Spleen (tissue), 11 donors: ENCODE measurements at regions not wholly inside any gene's neighbourhood (a gene's known extent, or its start where the extent isn't known, plus 50 kb on each side); places are given as distances from the start of the nearest gene placed in this dataset.

Experiments
- DNase-seq: peaks from one replicate; pipeline ENCODE4 v3.0.0-alpha.2; 2020
- H3K27ac ChIP-seq, 8 donors: fragments of 200-600 bp; sonication (generic) in 7 of 8; 1 replicate in 4 of 8; 2 replicates in 4 of 8; pipeline versions ENCODE4 v1.5.0 to v1.8.0; 2016 to 2021; ENCODE audit warnings: inconsistent platforms in 4 of 8, mild to moderate bottlenecking in 4 of 8, moderate library complexity in 1 of 8
- H3K27me3 ChIP-seq, 7 donors: fragments of 200-600 bp; sonication (generic) in 6 of 7; replicated peaks in 1 of 7; 1 replicate in 4 of 7; 2 replicates in 3 of 7; pipeline versions ENCODE4 v1.5.0 to v1.8.0; 2016 to 2021; ENCODE audit warnings: inconsistent platforms in 3 of 7, mild to moderate bottlenecking in 1 of 7
- H3K36me3 ChIP-seq, 6 donors: fragments of 200-600 bp; sonication (generic) in 5 of 6; 1 replicate in 4 of 6; 2 replicates in 2 of 6; pipeline versions ENCODE4 v1.5.0 to v1.8.0; 2016 to 2021; ENCODE audit warnings: inconsistent platforms in 2 of 6
- H3K4me1 ChIP-seq, 6 donors: fragments of 200-600 bp; sonication (generic) in 5 of 6; 1 replicate in 3 of 6; 2 replicates in 3 of 6; pipeline versions ENCODE4 v1.5.0 to v1.8.0; 2016 to 2021; ENCODE audit warnings: inconsistent platforms in 3 of 6
- H3K4me3 ChIP-seq, 8 donors: fragments of 200-600 bp; sonication (generic) in 7 of 8; 1 replicate in 4 of 8; 2 replicates in 4 of 8; pipeline versions ENCODE4 v1.5.0 to v1.8.0; 2016 to 2021; ENCODE audit warnings: inconsistent platforms in 4 of 8, mild to moderate bottlenecking in 4 of 8, moderate library complexity in 2 of 8
- H3K9me3 ChIP-seq, 8 donors: fragments of 200-600 bp; sonication (generic) in 7 of 8; 1 replicate in 4 of 8; 2 replicates in 4 of 8; pipeline versions ENCODE4 v1.5.0 to v1.8.0; 2016 to 2021; ENCODE audit warnings: inconsistent platforms in 4 of 8
- POLR2A ChIP-seq, 3 donors: fragments of 450-650 bp; IDR thresholded peaks; one replicate each; pipeline ENCODE4 v1.5.1; 2017; ENCODE audit warnings: antibody characterized with exemption in 3 of 3, mild to moderate bottlenecking in 1 of 3
- POLR2AphosphoS5 ChIP-seq, 3 donors: sonication (generic); formaldehyde crosslinking; IDR thresholded peaks; one replicate each; pipeline ENCODE4 v1.5.1; 2017; ENCODE audit warnings: antibody characterized with exemption in 3 of 3
- WGBS, 5 donors: extraction: QIAGEN DNeasy Blood & Tissue Kit in 3 of 5; methylation state at CpG; one replicate each; pipeline versions ENCODE4 v1.1.5 to v1.1.7; 2013 to 2018; 5-methylcytosine and 5-hydroxymethylcytosine counted together
- intact Hi-C: fragments of 100-400 bp; cut with DNase I; formaldehyde crosslinking; loops from one replicate; pipeline ENCODE4 v1.15.0; 2023; ENCODE audit warnings: low total_unique reads
- TF ChIP-seq, protein P1 (sequence below), 11 experiments: fragments of 200-600 bp in 7 of 11; fragments of 450-650 bp in 4 of 11; sonication (generic) in 4 of 11; IDR thresholded peaks in 8 of 11; conservative IDR thresholded peaks in 3 of 11; 1 replicate in 7 of 11; 2 replicates in 4 of 11; pipeline versions ENCODE4 v1.4.0 to v1.8.0; 2016 to 2021; ENCODE audit warnings: antibody characterized with exemption in 11 of 11, inconsistent platforms in 4 of 11, mild to moderate bottlenecking in 1 of 11
- donor health status: healthy with polysubstance abuse.
- donor health status: DM: no; HTN: no; CAD: no; lungs with moderate emphysema.
- donor health status: DM: no; HTN: no; CAD: no.
- donor health status: Bipolar disorder and iron deficiency.
- donor health status: healthy.
- donor health status: DM: no; HTN: no; CAD: no.
- donor health status: DM: yes; HTN: yes; CAD: no.

DNA sequence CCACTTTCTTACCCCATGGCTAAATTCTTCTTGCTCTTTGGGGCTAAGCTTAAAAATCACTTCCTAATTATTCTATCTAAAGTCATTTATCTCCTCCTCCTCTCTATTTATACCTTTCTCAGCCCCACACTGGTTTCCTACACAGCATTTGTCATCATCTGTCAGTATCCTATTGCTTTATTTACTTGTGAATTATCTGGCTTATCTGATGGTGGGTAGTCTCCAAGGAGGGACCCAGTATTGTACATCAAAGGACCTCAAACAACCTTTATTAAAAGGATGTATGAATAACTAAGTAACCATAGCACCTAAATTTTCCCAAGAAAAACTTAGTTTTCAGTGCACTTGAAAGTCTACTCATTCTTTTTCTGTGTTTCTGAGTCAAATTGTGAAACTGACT lies 332.7 kb upstream of the SNX7 start:
- H3K27me3 ChIP-seq: no peaks in the 10 kb centered on the region
- DNase-seq: no peak
- H3K4me1 ChIP-seq: peaks cover 0 to 13% (median 9%) of the 10 kb centered on the region in 6 donors
- no peak overlapping the region for H3K4me3 ChIP-seq
- H3K36me3 ChIP-seq: no peaks in the 10 kb centered on the region
- intact Hi-C loops: no loop called here
- H3K9me3 ChIP-seq: no peaks in the 10 kb centered on the region
- TF ChIP-seq POLR2AphosphoS5 (IDR thresholded peaks at IDR 0.05) (no peak), POLR2A (IDR thresholded peaks at IDR 0.05) (no peak)
- TF ChIP-seq, protein P1, sequence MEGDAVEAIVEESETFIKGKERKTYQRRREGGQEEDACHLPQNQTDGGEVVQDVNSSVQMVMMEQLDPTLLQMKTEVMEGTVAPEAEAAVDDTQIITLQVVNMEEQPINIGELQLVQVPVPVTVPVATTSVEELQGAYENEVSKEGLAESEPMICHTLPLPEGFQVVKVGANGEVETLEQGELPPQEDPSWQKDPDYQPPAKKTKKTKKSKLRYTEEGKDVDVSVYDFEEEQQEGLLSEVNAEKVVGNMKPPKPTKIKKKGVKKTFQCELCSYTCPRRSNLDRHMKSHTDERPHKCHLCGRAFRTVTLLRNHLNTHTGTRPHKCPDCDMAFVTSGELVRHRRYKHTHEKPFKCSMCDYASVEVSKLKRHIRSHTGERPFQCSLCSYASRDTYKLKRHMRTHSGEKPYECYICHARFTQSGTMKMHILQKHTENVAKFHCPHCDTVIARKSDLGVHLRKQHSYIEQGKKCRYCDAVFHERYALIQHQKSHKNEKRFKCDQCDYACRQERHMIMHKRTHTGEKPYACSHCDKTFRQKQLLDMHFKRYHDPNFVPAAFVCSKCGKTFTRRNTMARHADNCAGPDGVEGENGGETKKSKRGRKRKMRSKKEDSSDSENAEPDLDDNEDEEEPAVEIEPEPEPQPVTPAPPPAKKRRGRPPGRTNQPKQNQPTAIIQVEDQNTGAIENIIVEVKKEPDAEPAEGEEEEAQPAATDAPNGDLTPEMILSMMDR (IDR thresholded peaks at IDR 0.05 in 8 of 11, conservative IDR thresholded peaks at IDR 0.05 in 3 of 11): no peak
- no peak overlapping the region for H3K27ac ChIP-seq

DNA sequence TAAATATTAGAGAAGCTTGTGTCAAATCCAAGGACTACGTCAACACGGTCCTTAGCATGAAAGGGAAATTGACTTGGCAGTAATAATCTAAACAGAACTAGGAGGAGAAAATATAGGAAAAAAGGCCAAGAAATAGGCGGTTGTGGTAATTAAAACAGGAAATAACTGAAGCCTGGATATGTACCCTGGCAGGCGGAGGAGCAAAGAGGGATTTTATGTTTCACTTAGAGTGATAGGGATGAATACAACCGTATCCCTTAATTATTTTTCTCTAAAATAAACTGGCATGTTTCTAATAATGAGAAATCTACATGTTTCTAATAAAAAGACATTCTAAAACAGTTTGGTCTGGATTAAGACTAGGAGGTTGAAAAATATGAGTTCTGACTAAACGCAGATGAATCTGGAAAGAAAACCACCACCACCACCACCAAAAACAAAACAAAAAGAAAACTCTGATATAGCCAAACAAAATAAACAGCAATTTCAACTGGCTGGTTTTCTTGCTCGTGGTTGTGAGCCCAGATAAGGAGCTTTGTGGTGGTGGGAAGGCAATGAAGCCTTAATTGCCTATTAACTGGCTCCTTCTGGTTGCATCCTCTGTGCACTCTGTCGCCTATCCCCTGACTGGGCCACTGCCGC lies 334.2 kb upstream of the SNX7 start:
- Histone ChIP-seq H3K27ac (no peak overlapping the region), H3K9me3 (no peaks in the 10 kb centered on the region), H3K4me3 (no peak overlapping the region), H3K27me3 (no peaks in the 10 kb centered on the region), H3K4me1 (peaks cover 0 to 28% (median 17%) of the 10 kb centered on the region in 6 donors), H3K36me3 (no peaks in the 10 kb centered on the region)
- intact Hi-C loops: no loop called here
- 60 to 73% (median 61%) methylated on average over 9 of the region's 9 CpGs for WGBS, 5 donors
- no peak for DNase-seq
- no peak for TF ChIP-seq POLR2A (IDR thresholded peaks at IDR 0.05)
- TF ChIP-seq, protein P1 (IDR thresholded peaks at IDR 0.05 in 8 of 11, conservative IDR thresholded peaks at IDR 0.05 in 3 of 11): no peak
- TF ChIP-seq POLR2AphosphoS5 (IDR thresholded peaks at IDR 0.05): no peak

DNA sequence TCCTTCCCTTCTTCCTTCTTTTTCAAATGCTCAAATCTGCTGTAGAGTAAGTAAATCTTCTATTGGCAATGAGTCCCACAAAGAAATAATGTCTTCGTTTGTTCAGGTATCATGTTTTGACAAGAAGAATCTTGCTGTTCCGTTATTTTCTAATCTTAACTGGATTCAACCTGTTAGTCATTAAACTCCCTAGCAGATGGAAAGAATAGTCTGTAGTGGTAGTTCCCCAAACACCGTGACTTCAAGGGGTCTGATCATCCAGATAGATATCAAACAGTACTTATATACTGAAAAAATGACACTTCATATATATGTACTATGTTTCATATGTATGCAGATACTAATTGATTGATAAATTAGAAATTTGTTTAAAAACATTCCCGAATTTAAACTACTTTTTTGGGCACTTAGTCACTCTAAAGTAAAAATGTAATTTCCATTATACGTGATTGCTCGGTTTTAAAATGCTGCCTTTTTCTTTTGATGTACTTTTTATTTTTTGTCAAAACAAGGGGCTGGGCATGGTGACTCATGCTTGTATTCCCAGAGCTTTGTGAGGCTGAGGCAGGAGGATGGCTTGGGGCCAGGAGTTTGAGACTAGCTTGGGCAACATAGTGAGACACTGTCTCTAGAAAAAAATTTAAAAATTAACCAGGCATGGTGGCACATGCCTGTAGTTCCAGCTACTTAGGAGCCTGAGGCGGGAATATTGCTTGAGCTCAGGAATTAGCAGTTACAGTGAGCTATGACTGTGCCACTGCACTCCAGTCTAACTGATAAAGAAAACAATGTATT lies 335.7 kb upstream of the SNX7 start:
- H3K36me3 ChIP-seq: no peaks in the 10 kb centered on the region
- no peaks in the 10 kb centered on the region for H3K27me3 ChIP-seq
- no peaks in the 10 kb centered on the region for H3K9me3 ChIP-seq
- H3K27ac ChIP-seq: no peak overlapping the region
- TF ChIP-seq, protein P1 (IDR thresholded peaks at IDR 0.05 in 8 of 11, conservative IDR thresholded peaks at IDR 0.05 in 3 of 11): no peak
- TF ChIP-seq POLR2AphosphoS5 (IDR thresholded peaks at IDR 0.05) (no peak), POLR2A (IDR thresholded peaks at IDR 0.05) (no peak)
- peaks cover 0 to 28% (median 17%) of the 10 kb centered on the region in 6 donors for H3K4me1 ChIP-seq
- 82 to 91% (median 84%) methylated on average over 7 of the region's 7 CpGs for WGBS, 5 donors
- H3K4me3 ChIP-seq: no peak overlapping the region
- intact Hi-C loops: no loop called here
- no peak for DNase-seq

DNA sequence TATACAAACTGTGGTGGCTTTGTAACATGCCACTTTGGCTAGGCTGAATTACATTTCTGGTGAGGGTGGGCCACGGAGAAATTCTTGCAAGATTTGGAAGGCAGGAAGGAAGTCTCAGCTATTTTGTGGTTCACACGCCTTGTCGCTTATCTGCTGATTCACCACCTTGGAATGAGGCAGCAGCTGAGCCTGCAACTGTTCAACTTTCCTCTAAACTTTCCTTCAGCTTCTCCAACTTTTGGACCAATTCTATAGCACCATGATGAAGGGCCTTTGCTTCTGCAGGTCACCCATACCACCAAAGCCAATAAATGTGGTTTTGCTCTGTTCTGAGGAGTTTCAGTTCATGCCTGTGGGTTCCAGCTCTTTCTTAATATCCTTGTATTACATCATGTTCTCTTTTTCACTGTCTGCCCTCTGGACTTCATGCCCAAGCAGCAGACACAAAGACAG lies 337.6 kb upstream of the SNX7 start:
- 5 to 15% (median 8%) methylated on average over 3 of the region's 3 CpGs for WGBS, 5 donors

More for the DNA sequence above, 337.6 kb upstream of the SNX7 start:
- Histone ChIP-seq H3K9me3 (no peaks in the 10 kb centered on the region), H3K4me1 (peaks cover 0 to 28% (median 17%) of the 10 kb centered on the region in 6 donors), H3K36me3 (no peaks in the 10 kb centered on the region), H3K4me3 (peak overlapping the region in 1 of 8 donors; percentile 23), H3K27me3 (no peaks in the 10 kb centered on the region), H3K27ac (peak overlapping the region in 6 of 8 donors; percentile 10 to 66 (median 52))
- TF ChIP-seq POLR2AphosphoS5 (IDR thresholded peaks at IDR 0.05) (no peak), POLR2A (IDR thresholded peaks at IDR 0.05) (no peak)
- TF ChIP-seq, protein P1 (IDR thresholded peaks at IDR 0.05 in 8 of 11, conservative IDR thresholded peaks at IDR 0.05 in 3 of 11): no peak
- no peak for DNase-seq
- intact Hi-C loops: no loop called here
